Breast epithelium (tissue), 4 donors: ENCODE measurements at regions not wholly inside any gene's neighbourhood (a gene's known extent, or its start where the extent isn't known, plus 50 kb on each side); places are given as distances from the start of the nearest gene placed in this dataset.

Experiments
- DNase-seq, 2 donors: peaks; one replicate each; pipeline ENCODE4 v3.0.0-alpha.2; 2019; ENCODE audit warnings: low spot score in 2 of 2
- H3K27ac ChIP-seq, 2 donors: fragments of 200-600 bp; sonication (generic) in 1 of 2; one replicate each; pipeline ENCODE4 v1.5.1; 2016 to 2019; ENCODE audit warnings: mild to moderate bottlenecking in 1 of 2
- H3K27me3 ChIP-seq, 2 donors: fragments of 200-600 bp; sonication (generic) in 1 of 2; one replicate each; pipeline versions ENCODE4 v1.5.1 to v1.6.0; 2017 to 2019; ENCODE audit warnings: control low read depth in 1 of 2, mild to moderate bottlenecking in 1 of 2
- H3K36me3 ChIP-seq: fragments of 200-600 bp; one replicate; pipeline ENCODE4 v1.5.1; 2019
- H3K4me1 ChIP-seq, 2 donors: fragments of 200-600 bp; sonication (generic); one replicate each; pipeline ENCODE4 v1.5.1; 2016 to 2019; ENCODE audit warnings: control low read depth in 1 of 2
- H3K4me3 ChIP-seq, 3 donors: fragments of 200-600 bp; sonication (generic); 1 replicate in 2 of 3; 2 replicates in 1 of 3; pipeline ENCODE4 v1.5.1; 2016 to 2019; ENCODE audit warnings: mild to moderate bottlenecking in 3 of 3, moderate library complexity in 2 of 3
- H3K9me3 ChIP-seq, 2 donors: fragments of 200-600 bp; sonication (generic) in 1 of 2; one replicate each; pipeline ENCODE4 v1.5.1; 2016 to 2019; ENCODE audit warnings: control low read depth in 1 of 2
- CTCF ChIP-seq, 3 donors: fragments of 450-650 bp; IDR thresholded peaks; one replicate each; pipeline ENCODE4 v1.5.1; 2016 to 2017; ENCODE audit warnings: antibody characterized with exemption in 3 of 3, mild to moderate bottlenecking in 3 of 3, moderate library complexity in 3 of 3
- POLR2A ChIP-seq: fragments of 450-650 bp; IDR thresholded peaks from one replicate; pipeline ENCODE4 v1.6.1; 2016; ENCODE audit warnings: antibody characterized with exemption, mild to moderate bottlenecking, moderate library complexity
- POLR2AphosphoS5 ChIP-seq, 3 donors: sonication (generic); formaldehyde crosslinking; IDR thresholded peaks; one replicate each; pipeline ENCODE4 v1.6.1; 2017; ENCODE audit warnings: antibody characterized with exemption in 3 of 3
- intact Hi-C: fragments of 100-400 bp; cut with DNase I; formaldehyde crosslinking; loops from one replicate; pipeline ENCODE4 v1.15.1; 2023; ENCODE audit warnings: low total_unique reads

GRCh38 chr3:30500666-30501399 lies 105.6 kb upstream of the TGFBR2 start:
- Histone ChIP-seq H3K9me3 (no peaks in the 10 kb centered on the region), H3K36me3 (no peaks in the 10 kb centered on the region), H3K27me3 (no peaks in the 10 kb centered on the region), H3K4me3 (no peak overlapping the region), H3K27ac (no peak overlapping the region), H3K4me1 (no peaks in the 10 kb centered on the region)
- intact Hi-C loops: no loop called here
- no peak for TF ChIP-seq CTCF (IDR thresholded peaks at IDR 0.05)
- TF ChIP-seq POLR2AphosphoS5 (IDR thresholded peaks at IDR 0.05): no peak
- no peak for TF ChIP-seq POLR2A
- DNase-seq: no peak

GRCh38 chr3:30501526-30501925 lies 104.9 kb upstream of the TGFBR2 start:
- no peaks in the 10 kb centered on the region for H3K4me1 ChIP-seq
- intact Hi-C loops: no loop called here
- no peak overlapping the region for H3K27ac ChIP-seq
- H3K4me3 ChIP-seq: no peak overlapping the region
- DNase-seq: no peak
- no peaks in the 10 kb centered on the region for H3K9me3 ChIP-seq
- TF ChIP-seq POLR2AphosphoS5 (IDR thresholded peaks at IDR 0.05) (no peak), CTCF (IDR thresholded peaks at IDR 0.05) (no peak), POLR2A (no peak)
- H3K27me3 ChIP-seq: no peaks in the 10 kb centered on the region
- no peaks in the 10 kb centered on the region for H3K36me3 ChIP-seq

- no peaks in the 10 kb centered on the region for H3K36me3 ChIP-seq
- intact Hi-C loops: no loop called here
- H3K4me3 ChIP-seq: no peak overlapping the region
- TF ChIP-seq CTCF (IDR thresholded peaks at IDR 0.05): no peak
- TF ChIP-seq POLR2AphosphoS5 (IDR thresholded peaks at IDR 0.05): no peak
- TF ChIP-seq POLR2A: no peak
- H3K27ac ChIP-seq: no peak overlapping the region
- no peak for DNase-seq
- no peaks in the 10 kb centered on the region for H3K9me3 ChIP-seq
- H3K4me1 ChIP-seq: no peaks in the 10 kb centered on the region
- H3K27me3 ChIP-seq: no peaks in the 10 kb centered on the region
These were observed 104.2 kb upstream of the TGFBR2 start for GRCh38 chr3:30502051-30502741.

- H3K4me1 ChIP-seq: no peaks in the 10 kb centered on the region
- no peaks in the 10 kb centered on the region for H3K27me3 ChIP-seq
- no peak for DNase-seq
- no peak overlapping the region for H3K27ac ChIP-seq
- H3K9me3 ChIP-seq: no peaks in the 10 kb centered on the region
- intact Hi-C loops: no loop called here
- H3K4me3 ChIP-seq: no peak overlapping the region
- no peaks in the 10 kb centered on the region for H3K36me3 ChIP-seq
- TF ChIP-seq POLR2A: no peak
- no peak for TF ChIP-seq CTCF (IDR thresholded peaks at IDR 0.05)
These were observed 103.7 kb upstream of the TGFBR2 start for GRCh38 chr3:30502742-30503073.

- intact Hi-C loops: no loop called here
- no peak for DNase-seq
- Histone ChIP-seq H3K27ac (no peak overlapping the region), H3K4me3 (no peak overlapping the region), H3K27me3 (no peaks in the 10 kb centered on the region), H3K4me1 (no peaks in the 10 kb centered on the region), H3K9me3 (no peaks in the 10 kb centered on the region), H3K36me3 (no peaks in the 10 kb centered on the region)
- TF ChIP-seq POLR2AphosphoS5 (IDR thresholded peaks at IDR 0.05): no peak
- no peak for TF ChIP-seq POLR2A
- no peak for TF ChIP-seq CTCF (IDR thresholded peaks at IDR 0.05)
These were observed 103.0 kb upstream of the TGFBR2 start for GRCh38 chr3:30503446-30503845.
